HPDE6-E6E7 (cell line): ENCODE measurements at regions not wholly inside any gene's neighbourhood (a gene's known extent, or its start where the extent isn't known, plus 50 kb on each side); places are given as distances from the start of the nearest gene placed in this dataset.
"Not testable (repeated sequence)": the region's sequence is repeated elsewhere in the genome, so short reads cannot be mapped to it uniquely, and the experiment has no call there.

Experiments
- DNase-seq: peaks from one replicate; pipeline ENCODE4 v3.0.0; 2011; ENCODE audit warnings: missing footprints; ENCODE audit errors: extremely low spot score

DNA sequence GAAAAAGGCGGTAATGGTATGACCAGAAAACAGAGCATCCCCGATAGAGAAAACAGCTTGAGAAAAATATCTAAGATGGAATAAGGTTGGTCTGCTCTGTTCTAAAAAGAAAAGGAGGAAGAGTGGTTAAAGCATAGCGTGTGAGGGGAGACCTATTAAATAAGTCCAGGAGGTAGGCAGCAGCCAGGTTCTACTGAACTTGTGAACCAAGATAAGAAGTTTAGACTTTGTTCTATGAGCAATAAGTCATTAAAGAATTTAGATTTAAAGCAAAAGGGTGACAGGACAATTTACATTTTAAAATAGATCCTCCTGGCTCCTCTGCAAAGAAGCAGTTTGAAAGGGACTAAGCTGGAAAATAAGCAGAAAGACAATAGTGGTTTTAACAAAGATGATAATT lies 81.3 kb upstream of the COX7C start:
- no peak for DNase-seq

DNA sequence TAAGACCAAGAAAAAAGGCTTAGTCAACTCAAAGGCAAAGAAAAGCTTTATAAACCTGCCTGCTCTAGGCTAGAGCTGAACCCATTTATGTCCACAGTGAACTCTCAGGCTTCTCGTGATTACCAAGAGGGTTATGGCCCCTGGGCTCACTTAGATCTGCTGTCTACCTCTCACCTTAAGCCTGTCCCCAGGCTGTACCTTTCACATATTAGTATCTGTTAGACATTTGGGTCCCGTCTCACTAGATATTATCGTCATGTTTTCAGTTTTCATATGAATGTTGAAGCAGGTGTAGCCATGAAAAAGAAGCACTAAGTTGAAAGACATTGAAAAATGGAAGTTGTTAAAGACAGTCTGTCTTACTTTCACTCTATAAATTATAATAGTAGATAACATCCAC lies 75.2 kb upstream of the COX7C start:
- no peak for DNase-seq

GRCh38 chr5:86546044-86546443 lies 71.7 kb upstream of the COX7C start:
- no peak for DNase-seq

DNA sequence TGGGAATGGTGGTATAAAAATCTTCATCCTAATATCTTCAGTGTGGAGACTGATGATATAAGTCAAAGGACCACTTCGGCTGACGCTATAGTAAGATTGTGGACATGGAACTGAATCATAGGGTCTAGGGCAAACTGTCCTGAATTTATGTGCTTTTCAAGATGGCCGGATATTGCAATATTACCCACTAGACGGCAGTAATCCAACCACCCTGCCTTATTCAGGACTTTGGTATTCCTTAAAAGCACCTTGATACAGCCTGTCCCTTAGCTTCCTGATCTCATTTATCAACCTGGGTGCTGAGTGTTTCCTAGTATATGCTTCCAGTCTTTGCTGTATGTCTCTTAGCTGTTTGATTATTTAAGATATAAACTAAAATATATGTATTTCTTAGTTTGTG lies 71.2 kb upstream of the COX7C start:
- no peak for DNase-seq

GRCh38 chr5:86554638-86555037 lies 63.1 kb upstream of the COX7C start:
- no peak for DNase-seq

GRCh38 chr5:86557920-86558319 lies 59.8 kb upstream of the COX7C start:
- no peak for DNase-seq

DNA sequence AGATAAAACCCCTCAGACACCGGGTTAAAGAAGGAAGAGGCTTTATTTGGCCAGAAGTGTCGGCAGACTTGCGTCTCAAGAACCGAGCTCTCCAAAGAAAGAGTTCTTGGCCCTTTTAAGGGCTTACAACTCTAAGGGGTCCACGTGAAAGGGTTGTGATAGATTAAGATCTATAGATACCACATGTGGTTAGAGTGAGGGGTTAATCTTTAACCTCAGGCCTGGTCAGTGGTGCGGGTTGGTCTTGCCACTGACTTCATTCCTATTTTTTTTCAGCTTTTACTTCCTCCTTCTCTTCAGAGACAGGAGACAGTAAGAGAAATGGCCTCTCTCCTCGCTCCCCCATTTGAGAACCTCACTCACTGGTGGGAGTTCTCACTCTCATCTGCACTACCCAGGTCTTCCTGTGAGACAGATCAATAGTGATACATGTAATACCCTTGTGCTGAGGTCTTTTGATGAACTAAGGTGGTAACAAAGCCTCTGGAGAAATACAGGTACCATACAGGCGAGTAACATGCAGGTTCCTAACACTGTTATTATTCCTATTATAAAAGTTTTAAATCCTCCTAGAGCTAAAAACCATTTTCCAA lies 52.4 kb upstream of the COX7C start:
- no peak for DNase-seq

DNA sequence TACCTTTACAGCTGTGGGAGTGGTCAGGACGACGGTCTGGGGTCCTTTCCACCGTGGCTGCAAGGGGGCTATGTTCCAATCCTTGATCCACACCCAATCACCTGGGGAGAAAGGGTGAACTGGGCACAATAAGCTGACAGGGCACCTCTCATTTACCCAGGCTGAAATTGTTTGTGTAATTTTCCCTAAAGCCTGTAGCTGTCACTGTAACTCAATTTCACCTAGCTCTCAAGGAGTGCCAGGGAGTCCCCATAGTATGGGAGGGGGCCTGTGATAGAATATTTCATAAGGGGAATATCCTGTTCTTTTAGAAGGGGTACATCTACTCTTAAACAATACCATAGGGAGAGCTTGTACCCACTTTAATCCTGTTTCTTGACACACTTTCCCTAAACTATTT lies 51.7 kb upstream of the COX7C start:
- not testable (repeated sequence) for DNase-seq
